SK-N-SH (cell line): ENCODE measurements at regions not wholly inside any gene's neighbourhood (a gene's known extent, or its start where the extent isn't known, plus 50 kb on each side); places are given as distances from the start of the nearest gene placed in this dataset.
A peak's percentile ranks its signal among the peaks of the same experiment; 100 is the strongest.

ENCODE experiments used
- CTCF ChIA-PET: fragments of 300-600, 350-600 bp; formaldehyde crosslinking; extraction: SDS; loops from one replicate; lab custom pipeline; 2021; lab: Yijun Ruan, JAX
- POLR2A ChIA-PET: fragments of 350-600 bp; sonication (Branson Sonifier 250); formaldehyde crosslinking; extraction: SDS; loops from one replicate; lab custom pipeline; 2020; ENCODE audit warnings: antibody characterized with exemption, inconsistent platforms; lab: Yijun Ruan, JAX
- DNase-seq: peaks from one replicate; pipeline ENCODE4 v3.0.0; 2012
- H2AFZ ChIP-seq: fragments of 200-600 bp; sonication (generic); 2 replicates; pipeline ENCODE4 v1.8.1; 2016; ENCODE audit warnings: antibody characterized with exemption, mild to moderate bottlenecking, low read depth
- H3F3A ChIP-seq: fragments of 200-600 bp; sonication (generic); replicated peaks from 2 replicates; pipeline ENCODE3; 2016; ENCODE audit warnings: antibody characterized with exemption, mild to moderate bottlenecking; ENCODE audit not compliant: insufficient read depth
- H3K27ac ChIP-seq, 2 experiments: fragments of 200-500 bp in 1 of 2; fragments of 200-600 bp in 1 of 2; sonication (Bioruptor generic) in 1 of 2; sonication (generic), shearing (Covaris generic) in 1 of 2; 2 replicates each; pipeline versions ENCODE4 v1.5.1 to v1.6.1; 2014 to 2016; ENCODE audit warnings: low read depth in 2 of 2, inconsistent platforms in 1 of 2, low read length in 1 of 2, mild to moderate bottlenecking in 1 of 2, mixed read lengths in 1 of 2
- H3K27me3 ChIP-seq: fragments of 200-600 bp; sonication (generic), shearing (Covaris generic); 2 replicates; pipeline ENCODE4 v1.6.1; 2016; ENCODE audit warnings: mixed run types; ENCODE audit not compliant: insufficient read depth
- H3K36me3 ChIP-seq, 2 experiments: fragments of 200-500 bp in 1 of 2; fragments of 200-600 bp in 1 of 2; sonication (Bioruptor generic) in 1 of 2; sonication (generic) in 1 of 2; replicated peaks in 1 of 2; 2 replicates each; pipeline versions ENCODE3 to v1.5.1; 2014 to 2016; ENCODE audit warnings: low read length in 1 of 2, mild to moderate bottlenecking in 1 of 2; ENCODE audit not compliant: insufficient read depth in 2 of 2, control insufficient read depth in 1 of 2
- H3K4me1 ChIP-seq, 2 experiments: fragments of 200-500 bp in 1 of 2; fragments of 200-600 bp in 1 of 2; sonication (Bioruptor generic) in 1 of 2; sonication (generic), shearing (Covaris generic) in 1 of 2; 2 replicates each; pipeline versions ENCODE4 v1.5.1 to v1.6.1; 2014 to 2016; ENCODE audit warnings: low read depth in 1 of 2, low read length in 1 of 2, mixed run types in 1 of 2; ENCODE audit not compliant: insufficient read depth in 2 of 2, control insufficient read depth in 1 of 2
- H3K4me2 ChIP-seq: fragments of 200-600 bp; sonication (generic), shearing (Covaris generic); 2 replicates; pipeline ENCODE4 v1.6.1; 2017; ENCODE audit warnings: mixed run types
- H3K4me3 ChIP-seq, 2 experiments: fragments of 200-500 bp in 1 of 2; fragments of 200-600 bp in 1 of 2; sonication (Bioruptor generic) in 1 of 2; sonication (generic), shearing (Covaris generic) in 1 of 2; 2 replicates each; pipeline versions ENCODE4 v1.5.1 to v1.8.1; 2014 to 2016; ENCODE audit warnings: low read depth in 2 of 2, inconsistent platforms in 1 of 2, low read length in 1 of 2, mild to moderate bottlenecking in 1 of 2, mixed read lengths in 1 of 2, moderate library complexity in 1 of 2
- H3K79me2 ChIP-seq: fragments of 200-600 bp; sonication (generic); 2 replicates; pipeline ENCODE4 v1.8.1; 2017; ENCODE audit warnings: mild to moderate bottlenecking; ENCODE audit not compliant: insufficient read depth
- H3K9ac ChIP-seq: fragments of 200-600 bp; sonication (generic); 2 replicates; pipeline ENCODE4 v1.6.1; 2017; ENCODE audit warnings: mixed run types
- H3K9me2 ChIP-seq: fragments of 200-600 bp; sonication (generic); 2 replicates; pipeline ENCODE4 v1.6.1; 2017; ENCODE audit warnings: mixed run types
- H3K9me3 ChIP-seq: fragments of 200-600 bp; sonication (generic); 2 replicates; pipeline ENCODE4 v1.6.1; 2017; ENCODE audit warnings: mixed run types, mild to moderate bottlenecking, moderate library complexity
- H4K20me1 ChIP-seq: fragments of 200-600 bp; sonication (generic); 2 replicates; pipeline ENCODE4 v1.6.1; 2017; ENCODE audit warnings: mild to moderate bottlenecking, mixed run types; ENCODE audit not compliant: insufficient read depth
- EP300 ChIP-seq, 2 experiments: IDR thresholded peaks; 2 replicates each; pipeline versions ENCODE4 v1.4.0 to v1.6.1; 2012; ENCODE audit warnings: borderline replicate concordance in 1 of 2, low read depth in 1 of 2, low read length in 1 of 2
- FOXJ3 ChIP-seq: sonication (generic); formaldehyde crosslinking; IDR thresholded peaks from 2 replicates; pipeline ENCODE4 v1.5.1; 2020; ENCODE audit warnings: mild to moderate bottlenecking, missing genetic modification reagents
- GATA2 ChIP-seq: sonication (generic); formaldehyde crosslinking; IDR thresholded peaks from 2 replicates; pipeline ENCODE4 v1.5.0; 2020; ENCODE audit warnings: mild to moderate bottlenecking, missing genetic modification reagents
- MEF2A ChIP-seq: IDR thresholded peaks from 2 replicates; pipeline ENCODE4 v1.4.0; 2012; ENCODE audit warnings: low read depth, borderline replicate concordance
- POLR2AphosphoS5 ChIP-seq: IDR thresholded peaks from 2 replicates; pipeline ENCODE4 v1.6.1; 2012; ENCODE audit warnings: low read depth, low read length
- RFX5 ChIP-seq: IDR thresholded peaks from 2 replicates; pipeline ENCODE4 v1.6.1; 2012; ENCODE audit warnings: mild to moderate bottlenecking, improper control_type of control experiment, low read length
- RXRA ChIP-seq: IDR thresholded peaks from 2 replicates; pipeline ENCODE4 v1.4.0; 2012; ENCODE audit warnings: low read depth, mild to moderate bottlenecking, borderline replicate concordance
- TEAD4 ChIP-seq: IDR thresholded peaks from 2 replicates; pipeline ENCODE4 v1.4.0; 2012; ENCODE audit warnings: mild to moderate bottlenecking, borderline replicate concordance; ENCODE audit not compliant: insufficient read depth
- YY1 ChIP-seq: IDR thresholded peaks from 2 replicates; pipeline ENCODE4 v1.4.0; 2012; ENCODE audit warnings: low read depth, mild to moderate bottlenecking
- WGBS: methylation state at CpG from one replicate; pipeline ENCODE4 v1.1.6; 2017; ENCODE audit warnings: low lambda C conversion rate; 5-methylcytosine and 5-hydroxymethylcytosine counted together
- TF ChIP-seq, protein P1 (sequence below): fragments of 150-350 bp; IDR thresholded peaks from 2 replicates; pipeline ENCODE4 v1.6.1; 2017; ENCODE audit warnings: antibody characterized with exemption, low read length, low read depth, borderline replicate concordance
- TF ChIP-seq, protein P2 (sequence below): IDR thresholded peaks from 2 replicates; pipeline ENCODE4 v1.6.1; 2012; ENCODE audit warnings: mild to moderate bottlenecking, low read depth, low read length, moderate library complexity
- TF ChIP-seq, protein P3 (sequence below): IDR thresholded peaks from 2 replicates; pipeline ENCODE4; 2012

DNA sequence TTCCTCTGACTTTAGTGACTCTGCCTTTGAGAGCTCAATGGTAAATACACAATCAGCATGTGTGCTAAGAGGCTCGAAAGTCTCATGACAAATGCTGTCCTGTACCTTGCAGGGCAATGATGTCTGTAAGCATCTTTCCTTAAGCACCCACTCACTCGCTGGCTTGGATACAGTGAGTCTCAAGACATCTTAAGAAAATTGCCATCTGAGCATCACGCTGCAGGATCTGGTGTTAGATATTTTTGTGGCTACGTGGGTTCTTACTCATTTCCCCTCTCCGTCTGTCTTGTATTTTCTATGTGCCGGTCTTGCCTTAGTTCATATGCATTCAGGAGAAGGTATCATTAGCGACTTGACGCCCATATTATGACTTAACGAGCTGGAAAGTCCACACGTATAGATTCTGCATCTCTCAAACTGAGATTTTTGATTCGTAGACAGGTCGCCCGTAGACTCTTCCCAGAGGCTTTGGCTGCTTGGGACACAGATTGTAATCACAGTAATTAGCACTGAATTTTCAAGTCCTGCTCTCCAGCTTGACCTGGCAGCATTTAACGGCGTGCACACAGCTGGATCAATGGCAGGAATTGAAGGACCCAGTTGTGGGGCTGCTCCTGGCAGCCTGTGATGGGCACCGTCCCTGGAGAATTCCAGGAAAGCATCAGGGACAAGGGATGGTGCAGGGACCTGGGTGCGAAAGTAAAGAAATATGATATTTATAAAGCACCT lies 231.2 kb downstream of the ZIC5 start:
- no peaks in the 10 kb centered on the region for H3K36me3 ChIP-seq
- no peak for TF ChIP-seq RXRA
- TF ChIP-seq GATA2, result peak; percentile 50; the same call in 1 of the 2 replicates
- H3K9me3 ChIP-seq, result no peaks in the 10 kb centered on the region
- H3F3A ChIP-seq, result no peaks in the 10 kb centered on the region
- WGBS, result 64% methylated on average over 15 of the region's 17 CpGs
- H3K27ac ChIP-seq, result no peak overlapping the region
- H3K27me3 ChIP-seq, result no peaks in the 10 kb centered on the region
- ChIA-PET CTCF (no interaction called here), POLR2A (no interaction called here)
- H3K4me1 ChIP-seq, result peaks cover 0 to 6% of the 10 kb centered on the region in 2 experiments; a peak in 2 of 4 replicates
- no peak overlapping the region for H3K4me3 ChIP-seq
- no peak overlapping the region for H2AFZ ChIP-seq
- H3K79me2 ChIP-seq, result no peaks in the 10 kb centered on the region
- H3K4me2 ChIP-seq, result no peak overlapping the region
- H3K9me2 ChIP-seq, result no peaks in the 10 kb centered on the region
- H3K9ac ChIP-seq, result no peak overlapping the region
- peak; percentile 25 for DNase-seq
- H4K20me1 ChIP-seq, result no peaks in the 10 kb centered on the region

DNA sequence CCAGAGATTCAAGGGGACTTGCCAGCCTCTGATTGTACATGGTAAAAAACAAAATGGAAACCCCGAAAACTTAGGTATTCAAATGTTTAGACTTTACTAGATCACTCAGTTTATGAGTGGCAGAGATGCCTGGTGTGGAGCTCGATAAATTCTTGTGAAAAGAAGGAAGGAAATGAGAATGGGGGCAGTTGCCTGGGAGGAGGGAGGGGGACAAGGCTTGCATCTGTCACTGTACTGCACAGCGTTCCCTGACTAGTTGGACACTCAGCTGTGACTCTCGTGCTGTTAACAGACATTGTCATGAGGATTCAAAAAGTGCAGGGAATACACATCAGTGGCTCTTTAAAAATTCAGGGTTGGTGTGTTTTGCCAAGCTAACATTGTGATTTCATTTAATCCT lies 232.9 kb downstream of the ZIC5 start:
- ChIA-PET CTCF (interaction anchor here (1.1 kb wide), 1 partner anchor 22 kb away, joined by 3 read pairs; no protein-coding TSS in a partner anchor), POLR2A (no interaction called here)
- Histone ChIP-seq H3K9me3 (no peaks in the 10 kb centered on the region), H3K4me2 (no peak overlapping the region), H3K79me2 (no peaks in the 10 kb centered on the region), H2AFZ (no peak overlapping the region), H3K9ac (no peak overlapping the region), H3K27ac (no peak overlapping the region), H3K4me3 (no peak overlapping the region), H4K20me1 (no peaks in the 10 kb centered on the region), H3K9me2 (no peaks in the 10 kb centered on the region), H3F3A (no peaks in the 10 kb centered on the region), H3K27me3 (no peaks in the 10 kb centered on the region), H3K4me1 (peaks cover 0 to 6% of the 10 kb centered on the region in 2 experiments; a peak in 3 of 4 replicates)
- DNase-seq, result no peak
- 48% methylated on average over 4 of the region's 4 CpGs for WGBS
- TF ChIP-seq, protein P1, sequence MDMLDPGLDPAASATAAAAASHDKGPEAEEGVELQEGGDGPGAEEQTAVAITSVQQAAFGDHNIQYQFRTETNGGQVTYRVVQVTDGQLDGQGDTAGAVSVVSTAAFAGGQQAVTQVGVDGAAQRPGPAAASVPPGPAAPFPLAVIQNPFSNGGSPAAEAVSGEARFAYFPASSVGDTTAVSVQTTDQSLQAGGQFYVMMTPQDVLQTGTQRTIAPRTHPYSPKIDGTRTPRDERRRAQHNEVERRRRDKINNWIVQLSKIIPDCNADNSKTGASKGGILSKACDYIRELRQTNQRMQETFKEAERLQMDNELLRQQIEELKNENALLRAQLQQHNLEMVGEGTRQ, result no peak
- TF ChIP-seq YY1 (no peak), FOXJ3 (CRISPR knock-in tag) (no peak), EP300 (IDR thresholded peaks at IDR 0.05; ENCODE audit: borderline replicate concordance in 1 of 2, low read depth in 1 of 2, low read length in 1 of 2) (no peak), POLR2AphosphoS5 (no peak), GATA2 (no peak), TEAD4 (no peak), RFX5 (no peak), MEF2A (no peak)
- TF ChIP-seq, protein P2, sequence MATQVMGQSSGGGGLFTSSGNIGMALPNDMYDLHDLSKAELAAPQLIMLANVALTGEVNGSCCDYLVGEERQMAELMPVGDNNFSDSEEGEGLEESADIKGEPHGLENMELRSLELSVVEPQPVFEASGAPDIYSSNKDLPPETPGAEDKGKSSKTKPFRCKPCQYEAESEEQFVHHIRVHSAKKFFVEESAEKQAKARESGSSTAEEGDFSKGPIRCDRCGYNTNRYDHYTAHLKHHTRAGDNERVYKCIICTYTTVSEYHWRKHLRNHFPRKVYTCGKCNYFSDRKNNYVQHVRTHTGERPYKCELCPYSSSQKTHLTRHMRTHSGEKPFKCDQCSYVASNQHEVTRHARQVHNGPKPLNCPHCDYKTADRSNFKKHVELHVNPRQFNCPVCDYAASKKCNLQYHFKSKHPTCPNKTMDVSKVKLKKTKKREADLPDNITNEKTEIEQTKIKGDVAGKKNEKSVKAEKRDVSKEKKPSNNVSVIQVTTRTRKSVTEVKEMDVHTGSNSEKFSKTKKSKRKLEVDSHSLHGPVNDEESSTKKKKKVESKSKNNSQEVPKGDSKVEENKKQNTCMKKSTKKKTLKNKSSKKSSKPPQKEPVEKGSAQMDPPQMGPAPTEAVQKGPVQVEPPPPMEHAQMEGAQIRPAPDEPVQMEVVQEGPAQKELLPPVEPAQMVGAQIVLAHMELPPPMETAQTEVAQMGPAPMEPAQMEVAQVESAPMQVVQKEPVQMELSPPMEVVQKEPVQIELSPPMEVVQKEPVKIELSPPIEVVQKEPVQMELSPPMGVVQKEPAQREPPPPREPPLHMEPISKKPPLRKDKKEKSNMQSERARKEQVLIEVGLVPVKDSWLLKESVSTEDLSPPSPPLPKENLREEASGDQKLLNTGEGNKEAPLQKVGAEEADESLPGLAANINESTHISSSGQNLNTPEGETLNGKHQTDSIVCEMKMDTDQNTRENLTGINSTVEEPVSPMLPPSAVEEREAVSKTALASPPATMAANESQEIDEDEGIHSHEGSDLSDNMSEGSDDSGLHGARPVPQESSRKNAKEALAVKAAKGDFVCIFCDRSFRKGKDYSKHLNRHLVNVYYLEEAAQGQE, result no peak
- TF ChIP-seq, protein P3, sequence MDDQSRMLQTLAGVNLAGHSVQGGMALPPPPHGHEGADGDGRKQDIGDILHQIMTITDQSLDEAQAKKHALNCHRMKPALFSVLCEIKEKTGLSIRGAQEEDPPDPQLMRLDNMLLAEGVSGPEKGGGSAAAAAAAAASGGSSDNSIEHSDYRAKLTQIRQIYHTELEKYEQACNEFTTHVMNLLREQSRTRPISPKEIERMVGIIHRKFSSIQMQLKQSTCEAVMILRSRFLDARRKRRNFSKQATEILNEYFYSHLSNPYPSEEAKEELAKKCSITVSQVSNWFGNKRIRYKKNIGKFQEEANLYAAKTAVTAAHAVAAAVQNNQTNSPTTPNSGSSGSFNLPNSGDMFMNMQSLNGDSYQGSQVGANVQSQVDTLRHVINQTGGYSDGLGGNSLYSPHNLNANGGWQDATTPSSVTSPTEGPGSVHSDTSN, result no peak
- TF ChIP-seq, all 33 proteins: peak for 0
- no peaks in the 10 kb centered on the region for H3K36me3 ChIP-seq
